ENCODE measurements at regions not wholly inside any gene's neighbourhood (a gene's known extent, or its start where the extent isn't known, plus 50 kb on each side); places are given as distances from the start of the nearest gene placed in this dataset.
A peak's percentile ranks its signal among the peaks of the same experiment; 100 is the strongest.

- DNase-seq (ENCODE audit: low read depth), result no peak
- H3K4me3 ChIP-seq (ENCODE audit: low read depth, low read length), result no peak overlapping the region
- TF ChIP-seq CTCF (conservative IDR thresholded peaks at IDR 0.05; ENCODE audit: low read depth, low read length), result no peak
Measured at GRCh38 chr1:231099996-231100767, 60.1 kb upstream of the FAM89A start.

DNA sequence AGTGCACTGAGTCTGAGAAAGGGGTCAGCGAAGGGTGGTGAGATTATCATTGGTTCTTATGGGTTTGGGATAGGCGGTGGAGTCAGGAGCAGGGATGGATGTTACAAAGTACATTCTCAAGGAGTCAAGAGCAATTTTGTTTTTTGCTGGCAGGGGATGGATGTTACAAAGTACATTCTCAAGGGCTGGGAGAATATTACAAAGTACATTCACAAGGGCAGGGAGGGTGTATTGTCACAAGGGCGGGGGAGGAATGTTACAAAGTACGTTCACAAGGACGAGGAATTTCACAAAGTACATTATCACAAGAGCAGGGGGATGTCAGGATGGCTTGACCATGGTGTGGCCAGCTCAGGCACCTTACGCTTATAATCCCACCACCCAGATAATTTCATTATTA, 59.3 kb upstream of the FAM89A start:
- no peak for TF ChIP-seq CTCF (conservative IDR thresholded peaks at IDR 0.05; ENCODE audit: low read depth, low read length)
- no peak overlapping the region for H3K4me3 ChIP-seq (ENCODE audit: low read depth, low read length)
- no peak for DNase-seq (ENCODE audit: low read depth)

GRCh38 chr1:231095595-231095994, 55.5 kb upstream of the FAM89A start:
- no peak for TF ChIP-seq CTCF (conservative IDR thresholded peaks at IDR 0.05; ENCODE audit: low read depth, low read length)
- H3K4me3 ChIP-seq (ENCODE audit: low read depth, low read length), result no peak overlapping the region
- no peak for DNase-seq (ENCODE audit: low read depth)

- no peak for DNase-seq (ENCODE audit: low read depth)
- H3K4me3 ChIP-seq (ENCODE audit: low read depth, low read length), result no peak overlapping the region
- TF ChIP-seq CTCF (conservative IDR thresholded peaks at IDR 0.05; ENCODE audit: low read depth, low read length), result no peak
Measured at GRCh38 chr1:231094421-231094820, 54.4 kb upstream of the FAM89A start.

GRCh38 chr1:231093156-231093922, 53.3 kb upstream of the FAM89A start:
- no peak for DNase-seq (ENCODE audit: low read depth)
- peak; percentile 47 for TF ChIP-seq CTCF (conservative IDR thresholded peaks at IDR 0.05; ENCODE audit: low read depth, low read length)
- H3K4me3 ChIP-seq (ENCODE audit: low read depth, low read length), result no peak overlapping the region

DNA sequence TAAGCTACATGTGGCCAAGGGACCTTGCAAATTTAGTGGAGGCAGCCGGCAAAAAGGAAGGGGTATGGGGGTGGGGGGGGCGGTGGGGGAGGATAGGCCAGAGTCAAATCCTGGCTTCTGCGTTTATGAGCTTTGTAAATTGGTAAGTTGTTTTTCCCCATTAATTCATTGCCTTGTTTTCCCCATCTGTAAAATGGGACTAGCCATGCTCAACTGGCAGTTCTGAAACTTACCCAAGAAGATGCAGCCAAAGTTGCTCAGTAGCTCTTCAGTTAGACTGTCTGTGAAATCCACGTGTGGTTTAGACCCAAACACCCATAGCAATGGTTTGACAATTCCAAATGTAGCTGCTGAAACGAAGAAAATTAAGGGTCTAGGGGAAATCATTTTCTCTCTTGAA, 52.3 kb upstream of the FAM89A start:
- TF ChIP-seq CTCF (conservative IDR thresholded peaks at IDR 0.05; ENCODE audit: low read depth, low read length), result no peak
- DNase-seq (ENCODE audit: low read depth), result no peak

More for the DNA sequence above, 52.3 kb upstream of the FAM89A start:
- H3K4me3 ChIP-seq (ENCODE audit: low read depth, low read length), result no peak overlapping the region

Measured in epithelial cell of proximal tubule (primary cell).